ENCODE measurements at regions not wholly inside any gene's neighbourhood (a gene's known extent, or its start where the extent isn't known, plus 50 kb on each side); places are given as distances from the start of the nearest gene placed in this dataset.

- TF ChIP-seq, protein P1, sequence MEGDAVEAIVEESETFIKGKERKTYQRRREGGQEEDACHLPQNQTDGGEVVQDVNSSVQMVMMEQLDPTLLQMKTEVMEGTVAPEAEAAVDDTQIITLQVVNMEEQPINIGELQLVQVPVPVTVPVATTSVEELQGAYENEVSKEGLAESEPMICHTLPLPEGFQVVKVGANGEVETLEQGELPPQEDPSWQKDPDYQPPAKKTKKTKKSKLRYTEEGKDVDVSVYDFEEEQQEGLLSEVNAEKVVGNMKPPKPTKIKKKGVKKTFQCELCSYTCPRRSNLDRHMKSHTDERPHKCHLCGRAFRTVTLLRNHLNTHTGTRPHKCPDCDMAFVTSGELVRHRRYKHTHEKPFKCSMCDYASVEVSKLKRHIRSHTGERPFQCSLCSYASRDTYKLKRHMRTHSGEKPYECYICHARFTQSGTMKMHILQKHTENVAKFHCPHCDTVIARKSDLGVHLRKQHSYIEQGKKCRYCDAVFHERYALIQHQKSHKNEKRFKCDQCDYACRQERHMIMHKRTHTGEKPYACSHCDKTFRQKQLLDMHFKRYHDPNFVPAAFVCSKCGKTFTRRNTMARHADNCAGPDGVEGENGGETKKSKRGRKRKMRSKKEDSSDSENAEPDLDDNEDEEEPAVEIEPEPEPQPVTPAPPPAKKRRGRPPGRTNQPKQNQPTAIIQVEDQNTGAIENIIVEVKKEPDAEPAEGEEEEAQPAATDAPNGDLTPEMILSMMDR (IDR thresholded peaks at IDR 0.05; ENCODE audit: borderline replicate concordance, control extremely low read depth, extremely low read depth, insufficient read depth, missing control alignments): no peak
- no peak for DNase-seq (ENCODE audit: low spot score)
- in situ Hi-C loops (cut with MboI; ENCODE audit: low sequenced_read_pairs, unreplicated experiment): loop anchor here (10.0 kb wide), 1 partner anchor 68 kb away; no protein-coding TSS in a partner anchor
Observed at GRCh38 chr5:73292816-73293459, 119.9 kb downstream of the TMEM174 start.

DNA sequence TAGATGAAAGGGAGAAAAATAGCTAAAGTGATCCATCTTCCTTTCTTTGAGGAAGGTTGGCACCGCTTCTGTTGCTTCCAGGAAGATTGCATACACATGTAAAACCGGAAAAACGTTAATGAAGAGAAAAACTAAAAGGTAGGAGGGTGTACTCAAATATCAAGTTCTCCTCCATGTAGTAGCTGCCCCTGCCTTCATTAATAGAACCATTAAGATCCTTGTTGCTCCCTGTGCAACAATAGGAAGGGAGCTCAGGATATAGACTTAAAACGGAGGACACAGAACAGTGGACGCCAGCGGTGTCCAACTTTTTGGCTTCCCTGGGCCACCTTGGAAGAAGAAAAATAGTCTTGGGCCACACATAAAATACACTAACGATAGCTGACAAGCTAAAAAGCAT is 118.9 kb downstream of the TMEM174 start:
- in situ Hi-C loops (cut with MboI; ENCODE audit: low sequenced_read_pairs, unreplicated experiment): loop anchor here (10.0 kb wide), 1 partner anchor 67 kb away; no protein-coding TSS in a partner anchor
- no peak for DNase-seq (ENCODE audit: low spot score)
- TF ChIP-seq, protein P1 (IDR thresholded peaks at IDR 0.05; ENCODE audit: borderline replicate concordance, control extremely low read depth, extremely low read depth, insufficient read depth, missing control alignments): no peak

DNA sequence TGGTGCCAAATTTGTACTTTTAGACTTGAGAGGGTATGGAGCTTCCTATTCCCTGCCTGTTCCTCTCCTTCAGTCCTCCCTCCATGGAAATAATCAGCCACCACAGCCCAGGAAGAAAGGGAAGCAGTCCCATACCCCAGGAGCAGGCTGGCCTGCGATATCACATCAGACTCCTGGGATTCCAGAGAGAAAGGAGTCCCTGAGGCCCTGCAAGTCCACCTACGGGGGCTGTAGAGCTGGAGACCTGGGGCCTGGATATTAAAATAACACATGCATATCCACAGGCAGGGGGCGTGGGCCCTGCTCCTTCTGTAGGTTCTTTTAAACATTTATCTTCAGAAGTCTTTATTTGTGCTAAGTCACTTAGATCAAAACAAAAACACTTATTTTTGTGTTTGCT is 117.2 kb downstream of the TMEM174 start:
- in situ Hi-C loops (cut with MboI; ENCODE audit: low sequenced_read_pairs, unreplicated experiment): loop anchor here (10.0 kb wide), 1 partner anchor 65 kb away; no protein-coding TSS in a partner anchor
- TF ChIP-seq, protein P1 (IDR thresholded peaks at IDR 0.05; ENCODE audit: borderline replicate concordance, control extremely low read depth, extremely low read depth, insufficient read depth, missing control alignments): no peak
- no peak for DNase-seq (ENCODE audit: low spot score)

DNA sequence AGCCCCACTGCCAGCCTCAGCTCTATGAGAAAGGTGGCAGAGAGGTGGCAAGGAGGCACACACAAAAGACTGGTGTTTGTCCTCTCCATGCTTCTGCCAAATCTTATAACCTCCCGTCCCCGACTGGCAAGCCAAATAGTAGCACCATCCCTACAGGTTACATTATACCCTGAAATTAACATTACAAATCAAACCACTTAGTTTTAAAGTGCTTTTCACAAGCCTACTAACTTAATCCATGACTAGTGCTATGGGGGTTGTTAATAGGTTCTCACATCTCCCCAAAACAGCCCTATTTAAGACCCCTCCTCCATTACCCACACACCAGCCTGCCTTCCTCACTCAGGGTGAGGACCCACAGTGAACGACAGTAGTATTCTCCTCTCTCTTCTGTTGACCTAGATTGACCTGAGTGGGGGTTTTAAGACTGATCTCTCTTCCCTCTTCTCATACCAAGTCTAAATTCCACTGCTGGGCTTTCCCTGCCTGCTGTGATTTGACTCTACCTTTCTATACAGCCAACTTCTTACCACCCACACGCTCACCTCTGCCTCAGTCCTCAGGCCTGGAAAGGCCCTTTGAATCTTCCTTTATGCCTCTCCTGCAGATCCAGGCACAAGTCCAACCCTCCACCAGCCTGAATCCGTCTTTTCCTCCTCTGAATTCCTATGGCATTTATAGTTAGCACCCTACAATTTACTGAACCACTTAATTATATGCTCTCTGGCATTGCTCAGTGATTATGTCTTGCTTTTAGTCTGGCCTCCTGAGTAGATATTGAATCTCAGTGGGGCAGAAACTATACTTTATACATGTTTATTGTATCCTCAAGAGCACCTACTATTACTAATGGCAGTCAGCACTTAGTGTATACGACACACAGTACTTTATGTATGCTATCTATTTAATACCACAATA is 116.1 kb downstream of the TMEM174 start:
- no peak for DNase-seq (ENCODE audit: low spot score)
- TF ChIP-seq, protein P1 (IDR thresholded peaks at IDR 0.05; ENCODE audit: borderline replicate concordance, control extremely low read depth, extremely low read depth, insufficient read depth, missing control alignments): no peak
- in situ Hi-C loops (cut with MboI; ENCODE audit: low sequenced_read_pairs, unreplicated experiment): no loop called here

- DNase-seq (ENCODE audit: low spot score): no peak
- in situ Hi-C loops (cut with MboI; ENCODE audit: low sequenced_read_pairs, unreplicated experiment): no loop called here
- TF ChIP-seq, protein P1 (IDR thresholded peaks at IDR 0.05; ENCODE audit: borderline replicate concordance, control extremely low read depth, extremely low read depth, insufficient read depth, missing control alignments): no peak
Observed at GRCh38 chr5:73286896-73287295, 113.9 kb downstream of the TMEM174 start.

- in situ Hi-C loops (cut with MboI; ENCODE audit: low sequenced_read_pairs, unreplicated experiment): no loop called here
- DNase-seq (ENCODE audit: low spot score): no peak
- TF ChIP-seq, protein P1 (IDR thresholded peaks at IDR 0.05; ENCODE audit: borderline replicate concordance, control extremely low read depth, extremely low read depth, insufficient read depth, missing control alignments): no peak
Observed at GRCh38 chr5:73284985-73285384, 112.0 kb downstream of the TMEM174 start.

All from GM13976 (cell line).